ENCODE measurements at regions not wholly inside any gene's neighbourhood (a gene's known extent, or its start where the extent isn't known, plus 50 kb on each side); places are given as distances from the start of the nearest gene placed in this dataset.

- TF ChIP-seq GMEB1 (CRISPR knock-in tag; IDR thresholded peaks at IDR 0.05; ENCODE audit: borderline replicate concordance) = no peak
- TF ChIP-seq ZFAT (CRISPR knock-in tag; conservative IDR thresholded peaks at IDR 0.05) = no peak
- TF ChIP-seq, protein P1, sequence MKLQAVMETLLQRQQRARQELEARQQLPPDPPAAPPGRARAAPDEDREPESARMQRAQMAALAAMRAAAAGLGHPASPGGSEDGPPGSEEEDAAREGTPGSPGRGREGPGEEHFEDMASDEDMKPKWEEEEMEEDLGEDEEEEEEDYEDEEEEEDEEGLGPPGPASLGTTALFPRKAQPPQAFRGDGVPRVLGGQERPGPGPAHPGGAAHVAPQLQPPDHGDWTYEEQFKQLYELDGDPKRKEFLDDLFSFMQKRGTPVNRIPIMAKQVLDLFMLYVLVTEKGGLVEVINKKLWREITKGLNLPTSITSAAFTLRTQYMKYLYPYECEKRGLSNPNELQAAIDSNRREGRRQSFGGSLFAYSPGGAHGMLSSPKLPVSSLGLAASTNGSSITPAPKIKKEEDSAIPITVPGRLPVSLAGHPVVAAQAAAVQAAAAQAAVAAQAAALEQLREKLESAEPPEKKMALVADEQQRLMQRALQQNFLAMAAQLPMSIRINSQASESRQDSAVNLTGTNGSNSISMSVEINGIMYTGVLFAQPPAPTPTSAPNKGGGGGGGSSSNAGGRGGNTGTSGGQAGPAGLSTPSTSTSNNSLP (IDR thresholded peaks at IDR 0.05; ENCODE audit: low read depth, low read length) = no peak
- no peak for TF ChIP-seq NCOA2 (CRISPR knock-in tag; IDR thresholded peaks at IDR 0.05)
Measured at GRCh38 chr9:2469681-2470221, 151.8 kb upstream of the VLDLR start (continued).

DNA sequence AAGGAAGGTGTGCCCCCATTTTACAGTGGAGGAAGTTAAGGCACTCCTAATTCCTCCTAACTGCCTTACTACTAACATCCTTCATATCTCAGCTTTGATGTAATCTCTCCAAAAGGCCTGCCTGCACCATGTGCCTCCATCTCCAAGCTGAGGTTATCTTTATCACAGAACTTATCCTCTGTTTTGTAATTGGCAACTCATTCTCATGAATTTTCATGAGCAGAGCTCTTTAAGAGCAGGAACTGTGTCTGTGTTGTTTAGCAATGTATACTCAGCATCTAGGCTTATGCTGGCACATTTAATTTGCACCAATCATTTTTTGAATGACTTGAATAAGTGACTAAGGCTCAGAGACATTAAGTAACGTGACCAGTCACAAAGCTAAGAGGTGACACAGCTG lies 147.9 kb upstream of the VLDLR start:
- BruUV-seq (replicated peaks) = no TSS peak
- H3K27ac ChIP-seq (ENCODE audit: extremely low read length, insufficient read depth, low read length) = no peak overlapping the region
- DNase-seq (ENCODE audit: low spot score) (no peak), FAIRE-seq (no peak), ATAC-seq (no peak)
- peaks cover 12% of the 10 kb centered on the region for H3K4me1 ChIP-seq (ENCODE audit: insufficient read depth, low read length)
- H4K20me1 ChIP-seq (ENCODE audit: insufficient read depth, low read length) = no peaks in the 10 kb centered on the region
- ChIA-PET CTCF (ENCODE audit: low intra/inter-chr PET ratio, low total read pairs) (no interaction called here), POLR2A (no interaction called here)
- H3K4me3 ChIP-seq (replicated peaks in 1 of 3; ENCODE audit: insufficient read depth in 1 of 3, low read depth in 2 of 3, low read length in 3 of 3) = no peak overlapping the region
- H3K79me2 ChIP-seq (ENCODE audit: insufficient read depth, low read length) = no peaks in the 10 kb centered on the region
- H3K9me3 ChIP-seq (ENCODE audit: low read length) = no peaks in the 10 kb centered on the region
- H3K36me3 ChIP-seq (replicated peaks in 1 of 2; ENCODE audit: control insufficient read depth in 1 of 2, insufficient read depth in 2 of 2, low read length in 2 of 2) = no peaks in the 10 kb centered on the region
- H3K27me3 ChIP-seq (ENCODE audit: control insufficient read depth in 1 of 2, insufficient read depth in 2 of 2, low read length in 2 of 2) = peaks cover 0 to 3% of the 10 kb centered on the region in 2 experiments; a peak in 1 of 5 replicates
- intact Hi-C loops (cut with micrococcal nuclease; ENCODE audit: unreplicated experiment) = no loop called here
- H3K4me2 ChIP-seq (ENCODE audit: low read depth, low read length) = no peak overlapping the region
- 13% methylated on average over 1 of the region's 1 CpG for WGBS (ENCODE audit: low lambda C conversion rate)
- no peak overlapping the region for H2AFZ ChIP-seq (ENCODE audit: low read length)
- TF ChIP-seq KLF11 (CRISPR knock-in tag; IDR thresholded peaks at IDR 0.05) (no peak), NCOA2 (CRISPR knock-in tag; IDR thresholded peaks at IDR 0.05) (no peak), HOXD1 (CRISPR knock-in tag; IDR thresholded peaks at IDR 0.05) (no peak), KDM4B (CRISPR knock-in tag; IDR thresholded peaks at IDR 0.05) (no peak), SNAPC5 (CRISPR knock-in tag; IDR thresholded peaks at IDR 0.05; ENCODE audit: borderline replicate concordance) (no peak), CHCHD3 (CRISPR knock-in tag; IDR thresholded peaks at IDR 0.05) (no peak), MIER2 (CRISPR knock-in tag; IDR thresholded peaks at IDR 0.05) (no peak), ZBTB21 (CRISPR knock-in tag; IDR thresholded peaks at IDR 0.05) (no peak), STAT5B (CRISPR knock-in tag; IDR thresholded peaks at IDR 0.05) (no peak)
- TF ChIP-seq, protein P2, sequence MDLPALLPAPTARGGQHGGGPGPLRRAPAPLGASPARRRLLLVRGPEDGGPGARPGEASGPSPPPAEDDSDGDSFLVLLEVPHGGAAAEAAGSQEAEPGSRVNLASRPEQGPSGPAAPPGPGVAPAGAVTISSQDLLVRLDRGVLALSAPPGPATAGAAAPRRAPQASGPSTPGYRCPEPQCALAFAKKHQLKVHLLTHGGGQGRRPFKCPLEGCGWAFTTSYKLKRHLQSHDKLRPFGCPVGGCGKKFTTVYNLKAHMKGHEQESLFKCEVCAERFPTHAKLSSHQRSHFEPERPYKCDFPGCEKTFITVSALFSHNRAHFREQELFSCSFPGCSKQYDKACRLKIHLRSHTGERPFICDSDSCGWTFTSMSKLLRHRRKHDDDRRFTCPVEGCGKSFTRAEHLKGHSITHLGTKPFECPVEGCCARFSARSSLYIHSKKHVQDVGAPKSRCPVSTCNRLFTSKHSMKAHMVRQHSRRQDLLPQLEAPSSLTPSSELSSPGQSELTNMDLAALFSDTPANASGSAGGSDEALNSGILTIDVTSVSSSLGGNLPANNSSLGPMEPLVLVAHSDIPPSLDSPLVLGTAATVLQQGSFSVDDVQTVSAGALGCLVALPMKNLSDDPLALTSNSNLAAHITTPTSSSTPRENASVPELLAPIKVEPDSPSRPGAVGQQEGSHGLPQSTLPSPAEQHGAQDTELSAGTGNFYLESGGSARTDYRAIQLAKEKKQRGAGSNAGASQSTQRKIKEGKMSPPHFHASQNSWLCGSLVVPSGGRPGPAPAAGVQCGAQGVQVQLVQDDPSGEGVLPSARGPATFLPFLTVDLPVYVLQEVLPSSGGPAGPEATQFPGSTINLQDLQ (CRISPR knock-in tag; IDR thresholded peaks at IDR 0.05) = no peak
- in situ Hi-C loops (cut with HindIII; ENCODE audit: extremely low pct_ligation_motif_present, low pct_unique_long_range_greater_than_20kb) = no loop called here
- H3K9ac ChIP-seq (ENCODE audit: insufficient read depth, low read depth, low read length) = no peak overlapping the region

Data from HepG2 (cell line).